ENCODE measurements at regions not wholly inside any gene's neighbourhood (a gene's known extent, or its start where the extent isn't known, plus 50 kb on each side); places are given as distances from the start of the nearest gene placed in this dataset.

- no peak for DNase-seq (ENCODE audit: insufficient read length, low spot score)
- no peak for FAIRE-seq
- no peak for TF ChIP-seq CTCF (IDR thresholded peaks at IDR 0.05; ENCODE audit: insufficient read depth, missing control alignments)
These were observed 472.4 kb upstream of the NWD2 start for GRCh38 chr4:36772154-36772516.

GRCh38 chr4:36773467-36773866, 471.1 kb upstream of the NWD2 start:
- no peak for TF ChIP-seq CTCF (IDR thresholded peaks at IDR 0.05; ENCODE audit: insufficient read depth, missing control alignments)
- DNase-seq (ENCODE audit: insufficient read length, low spot score) = no peak
- no peak for FAIRE-seq

GRCh38 chr4:36775544-36775943, 469.0 kb upstream of the NWD2 start:
- TF ChIP-seq CTCF (IDR thresholded peaks at IDR 0.05; ENCODE audit: insufficient read depth, missing control alignments) = no peak
- DNase-seq (ENCODE audit: insufficient read length, low spot score) = no peak
- FAIRE-seq = no peak

GRCh38 chr4:36779601-36780000, 464.9 kb upstream of the NWD2 start:
- no peak for FAIRE-seq
- no peak for DNase-seq (ENCODE audit: insufficient read length, low spot score)
- TF ChIP-seq CTCF (IDR thresholded peaks at IDR 0.05; ENCODE audit: insufficient read depth, missing control alignments) = no peak

- FAIRE-seq (no peak), DNase-seq (ENCODE audit: insufficient read length, low spot score) (no peak)
- no peak for TF ChIP-seq CTCF (IDR thresholded peaks at IDR 0.05; ENCODE audit: insufficient read depth, missing control alignments)
These were observed 458.6 kb upstream of the NWD2 start for GRCh38 chr4:36785973-36786372.

GRCh38 chr4:36786519-36786918, 458.0 kb upstream of the NWD2 start:
- FAIRE-seq = no peak
- TF ChIP-seq CTCF (IDR thresholded peaks at IDR 0.05; ENCODE audit: insufficient read depth, missing control alignments) = no peak
- DNase-seq (ENCODE audit: insufficient read length, low spot score) = no peak

GRCh38 chr4:36794716-36795115, 449.8 kb upstream of the NWD2 start:
- no peak for FAIRE-seq

More at GRCh38 chr4:36794716-36795115, 449.8 kb upstream of the NWD2 start:
- no peak for TF ChIP-seq CTCF (IDR thresholded peaks at IDR 0.05; ENCODE audit: insufficient read depth, missing control alignments)
- DNase-seq (ENCODE audit: insufficient read length, low spot score) = no peak

All from D721Med (cell line).